A549 (cell line): ENCODE measurements at regions not wholly inside any gene's neighbourhood (a gene's known extent, or its start where the extent isn't known, plus 50 kb on each side); places are given as distances from the start of the nearest gene placed in this dataset.

Experiments
- CHD4 ChIP-seq: fragments of 200-600 bp; sonication (generic); IDR thresholded peaks from 2 replicates; pipeline ENCODE4 v1.6.1; 2016; ENCODE audit warnings: antibody characterized with exemption, mild to moderate bottlenecking, borderline replicate concordance
- CTCF ChIP-seq: fragments of >200 bp; sonication (Bioruptor Twin); formaldehyde crosslinking; IDR thresholded peaks from 3 replicates; pipeline ENCODE4 v1.5.1; 2016
- FOSL2 ChIP-seq, 2 experiments: fragments of 450-650 bp in 1 of 2; fragments of >200 bp in 1 of 2; sonication (Bioruptor Twin) in 1 of 2; formaldehyde crosslinking; IDR thresholded peaks; 2 replicates each; pipeline versions ENCODE4 v1.5.0 to v1.6.1; 2016 to 2020; ENCODE audit warnings: mild to moderate bottlenecking in 1 of 2, moderate library complexity in 1 of 2
- JUN ChIP-seq, 2 experiments: fragments of >200 bp; sonication (Bioruptor Twin); formaldehyde crosslinking; IDR thresholded peaks; 2 replicates in 1 of 2; 3 replicates in 1 of 2; pipeline ENCODE4 v1.6.1; 2016 to 2017
- POLR2A ChIP-seq: IDR thresholded peaks from 2 replicates; pipeline ENCODE4 v1.6.1; 2012; ENCODE audit warnings: mild to moderate bottlenecking, low read length
- REST ChIP-seq: fragments of 200-600 bp; sonication (generic); IDR thresholded peaks from 2 replicates; pipeline ENCODE4 v1.6.1; 2016; ENCODE audit warnings: antibody characterized with exemption, mild to moderate bottlenecking, moderate library complexity
- SREBF2 ChIP-seq: fragments of 450-650 bp; IDR thresholded peaks from 2 replicates; pipeline ENCODE4 v1.6.1; 2014; ENCODE audit warnings: mild to moderate bottlenecking, moderate library complexity
- ZC3H11A ChIP-seq: fragments of 450-650 bp; IDR thresholded peaks from 2 replicates; pipeline ENCODE4 v1.6.1; 2014; ENCODE audit warnings: antibody characterized with exemption, mild to moderate bottlenecking

DNA sequence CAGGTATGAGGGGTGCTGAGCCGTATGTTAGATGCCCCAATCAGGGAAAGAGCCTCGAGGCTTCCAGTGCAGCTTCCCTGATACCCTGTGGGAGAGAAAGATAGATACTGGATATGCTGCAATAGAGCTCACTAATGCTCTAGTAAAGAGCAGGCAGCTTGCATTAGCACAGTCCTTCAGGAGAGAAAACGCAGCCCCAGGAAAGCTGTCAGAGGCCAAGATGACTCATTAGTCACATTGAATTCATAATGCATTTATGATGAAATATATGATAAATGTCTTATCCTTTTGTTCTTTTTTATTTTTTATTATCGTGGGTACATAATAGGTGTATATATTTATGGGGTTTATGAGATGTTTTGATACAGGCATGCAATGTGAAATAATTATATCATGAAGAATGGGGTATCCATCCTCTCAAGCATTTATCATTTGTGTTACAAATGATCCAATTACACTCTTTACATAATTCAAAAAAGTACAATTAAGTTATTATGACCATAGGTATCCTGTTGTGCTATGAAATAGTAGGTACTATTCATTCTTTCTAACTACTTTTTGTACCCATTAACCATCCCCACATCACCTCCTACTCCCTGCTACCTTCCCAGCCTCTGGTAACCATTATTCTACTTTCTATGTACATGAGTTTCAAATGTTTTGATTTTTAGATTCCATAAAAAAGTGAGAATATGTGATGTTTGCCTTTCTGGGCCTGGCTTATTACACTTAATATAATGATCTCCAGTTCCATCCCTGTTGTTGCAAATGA lies 94.5 kb upstream of the TOP3B start:
- TF ChIP-seq ZC3H11A (no peak), CTCF (no peak), CHD4 (no peak), FOSL2 (IDR thresholded peaks at IDR 0.05) (no peak), FOSL2 (CRISPR knock-in tag; IDR thresholded peaks at IDR 0.05) (no peak), SREBF2 (no peak), JUN (IDR thresholded peaks at IDR 0.05) (no peak), POLR2A (no peak), REST (no peak)
